ENCODE measurements at regions not wholly inside any gene's neighbourhood (a gene's known extent, or its start where the extent isn't known, plus 50 kb on each side); places are given as distances from the start of the nearest gene placed in this dataset.

- Histone ChIP-seq H3K4me3 (no peak overlapping the region), H3K9me3 (replicated peaks; ENCODE audit: control insufficient read depth, insufficient read depth, low read length) (no peaks in the 10 kb centered on the region), H3K4me1 (ENCODE audit: control insufficient read depth, insufficient read depth, low read length) (no peaks in the 10 kb centered on the region), H3K9ac (ENCODE audit: control insufficient read depth, insufficient read depth, low read length) (no peak overlapping the region), H3K36me3 (ENCODE audit: control insufficient read depth in 2 of 2, insufficient read depth in 2 of 2, low read length in 1 of 2) (no peaks in the 10 kb centered on the region), H4K20me1 (ENCODE audit: control insufficient read depth, insufficient read depth) (no peaks in the 10 kb centered on the region), H2AFZ (ENCODE audit: control insufficient read depth, low read depth, low read length) (no peak overlapping the region), H3K27me3 (replicated peaks in 1 of 2; ENCODE audit: control insufficient read depth in 2 of 2, insufficient read depth in 2 of 2, low read length in 1 of 2) (no peaks in the 10 kb centered on the region), H3K4me2 (ENCODE audit: control insufficient read depth, insufficient read depth) (no peak overlapping the region), H3K79me2 (ENCODE audit: control insufficient read depth, insufficient read depth, low read length) (no peaks in the 10 kb centered on the region), H3K27ac (ENCODE audit: control insufficient read depth, insufficient read depth) (no peak overlapping the region)
- ATAC-seq (no peak), DNase-seq (ENCODE audit: low read depth, low spot score) (no peak), FAIRE-seq (no peak)
- POLR2A ChIA-PET: no interaction called here
- 0% methylated on average over 1 of the region's 1 CpG for WGBS (ENCODE audit: insufficient coverage, insufficient replicate concordance, low lambda C conversion rate, missing lambda C conversion rate)
- in situ Hi-C loops (cut with MboI) (no loop called here), intact Hi-C loops (cut with micrococcal nuclease; ENCODE audit: unreplicated experiment) (no loop called here)
- SMC1A ChIA-PET (ENCODE audit: uncharacterized antibody, unreplicated experiment): no interaction called here
- BruUV-seq (replicated peaks): no TSS peak
- RAD21 ChIA-PET (ENCODE audit: unreplicated experiment): no interaction called here
- CTCF ChIA-PET: no interaction called here
- TF ChIP-seq SMC3 (IDR thresholded peaks at IDR 0.05; ENCODE audit: borderline replicate concordance, low read length): no peak
- TF ChIP-seq CEBPB (IDR thresholded peaks at IDR 0.05; ENCODE audit: borderline replicate concordance in 1 of 2, low read depth in 2 of 2, low read length in 2 of 2): no peak
- no peak for TF ChIP-seq RAD51 (IDR thresholded peaks at IDR 0.05)
- no peak for TF ChIP-seq BHLHE40 (IDR thresholded peaks at IDR 0.05; ENCODE audit: borderline replicate concordance in 1 of 2, low read depth in 2 of 2, low read length in 1 of 2)
- no peak for TF ChIP-seq TARDBP (IDR thresholded peaks at IDR 0.05; ENCODE audit: borderline replicate concordance)
- no peak for TF ChIP-seq MEF2B (IDR thresholded peaks at IDR 0.05; ENCODE audit: partially characterized antibody, poor library complexity, severe bottlenecking)
- no peak for TF ChIP-seq KAT2A (conservative IDR thresholded peaks at IDR 0.05; ENCODE audit: control insufficient read depth, low read depth, low read length)
- TF ChIP-seq PAX8 (IDR thresholded peaks at IDR 0.05): no peak
- no peak for TF ChIP-seq FOXM1 (IDR thresholded peaks at IDR 0.05; ENCODE audit: low read depth, low read length)
- TF ChIP-seq ATF3 (IDR thresholded peaks at IDR 0.05; ENCODE audit: borderline replicate concordance, extremely low read depth, low read depth, low read length): no peak
- TF ChIP-seq ZNF207 (IDR thresholded peaks at IDR 0.05; ENCODE audit: borderline replicate concordance): no peak
- TF ChIP-seq ZBTB4 (CRISPR knock-in tag; IDR thresholded peaks at IDR 0.05): no peak
- no peak for TF ChIP-seq BACH1 (IDR thresholded peaks at IDR 0.05; ENCODE audit: borderline replicate concordance)
- no peak for TF ChIP-seq MTA3 (IDR thresholded peaks at IDR 0.05; ENCODE audit: borderline replicate concordance, low read length)
- no peak for TF ChIP-seq NFXL1 (IDR thresholded peaks at IDR 0.05; ENCODE audit: borderline replicate concordance)
- no peak for TF ChIP-seq KLF5 (IDR thresholded peaks at IDR 0.05; ENCODE audit: partially characterized antibody)
- no peak for TF ChIP-seq REST (IDR thresholded peaks at IDR 0.05; ENCODE audit: low read depth, low read length)
Measured at GRCh38 chr1:88124614-88125013, 559.5 kb upstream of the PKN2 start.

Data from GM12878 (cell line).